HG03196 (cell line): ENCODE measurements at regions not wholly inside any gene's neighbourhood (a gene's known extent, or its start where the extent isn't known, plus 50 kb on each side); places are given as distances from the start of the nearest gene placed in this dataset.

Experiments
- ATAC-seq: cut with Tn5 transposase; IDR thresholded peaks from one replicate; pipeline ENCODE4 v1.9.1; 2021; ENCODE audit not compliant: unreplicated experiment

- no peak for ATAC-seq
Observed at GRCh38 chr11:15615398-15616096, 500.8 kb downstream of the INSC start.

GRCh38 chr11:15616130-15617105 lies 501.7 kb downstream of the INSC start:
- ATAC-seq: no peak

- no peak for ATAC-seq
Observed at GRCh38 chr11:15617126-15617525, 502.4 kb downstream of the INSC start.

GRCh38 chr11:15618583-15619032 lies 503.9 kb downstream of the INSC start:
- ATAC-seq: no peak

- no peak for ATAC-seq
Observed at GRCh38 chr11:15621565-15621964, 506.8 kb downstream of the INSC start.

- ATAC-seq: no peak
Observed at GRCh38 chr11:15622231-15622890, 507.6 kb downstream of the INSC start.

- ATAC-seq: no peak
Observed at GRCh38 chr11:15624701-15625100, 510.0 kb downstream of the INSC start.

GRCh38 chr11:15625691-15626090 lies 511.0 kb downstream of the INSC start:
- ATAC-seq: no peak

- no peak for ATAC-seq
Observed at GRCh38 chr11:15627560-15627959, 512.8 kb downstream of the INSC start.

- no peak for ATAC-seq
Observed at GRCh38 chr11:15629690-15630321, 515.1 kb downstream of the INSC start.

- ATAC-seq: no peak
Observed at GRCh38 chr11:15630896-15631295, 516.2 kb downstream of the INSC start.

GRCh38 chr11:15635521-15635920 lies 520.8 kb downstream of the INSC start:
- no peak for ATAC-seq

- no peak for ATAC-seq
Observed at GRCh38 chr11:15636521-15637089, 521.9 kb downstream of the INSC start.

- ATAC-seq: no peak
Observed at GRCh38 chr11:15638386-15638787, 523.7 kb downstream of the INSC start.

GRCh38 chr11:15640318-15640717 lies 525.6 kb downstream of the INSC start:
- no peak for ATAC-seq

- ATAC-seq: no peak
Observed at GRCh38 chr11:15641271-15642045, 526.7 kb downstream of the INSC start.

GRCh38 chr11:15645201-15645600 lies 530.5 kb downstream of the INSC start:
- no peak for ATAC-seq

- no peak for ATAC-seq
Observed at GRCh38 chr11:15649371-15650104, 534.8 kb downstream of the INSC start.
